ENCODE measurements at regions not wholly inside any gene's neighbourhood (a gene's known extent, or its start where the extent isn't known, plus 50 kb on each side); places are given as distances from the start of the nearest gene placed in this dataset.

- TF ChIP-seq ATF2 (IDR thresholded peaks at IDR 0.05; ENCODE audit: low read length) (no peak), POU5F1 (IDR thresholded peaks at IDR 0.05; ENCODE audit: low read depth, low read length) (no peak), MAFK (IDR thresholded peaks at IDR 0.05; ENCODE audit: low read depth, low read length) (no peak), ZNF274 (IDR thresholded peaks at IDR 0.05; ENCODE audit: borderline replicate concordance, extremely low read depth, low read length) (no peak), CEBPB (IDR thresholded peaks at IDR 0.05; ENCODE audit: low read depth, low read length) (no peak), MAX (IDR thresholded peaks at IDR 0.05) (no peak)
Measured at GRCh38 chr10:94059178-94059883, 65.6 kb downstream of the PLCE1 start (continued).

Data from H1 (cell line).